ENCODE measurements at regions not wholly inside any gene's neighbourhood (a gene's known extent, or its start where the extent isn't known, plus 50 kb on each side); places are given as distances from the start of the nearest gene placed in this dataset.

DNA sequence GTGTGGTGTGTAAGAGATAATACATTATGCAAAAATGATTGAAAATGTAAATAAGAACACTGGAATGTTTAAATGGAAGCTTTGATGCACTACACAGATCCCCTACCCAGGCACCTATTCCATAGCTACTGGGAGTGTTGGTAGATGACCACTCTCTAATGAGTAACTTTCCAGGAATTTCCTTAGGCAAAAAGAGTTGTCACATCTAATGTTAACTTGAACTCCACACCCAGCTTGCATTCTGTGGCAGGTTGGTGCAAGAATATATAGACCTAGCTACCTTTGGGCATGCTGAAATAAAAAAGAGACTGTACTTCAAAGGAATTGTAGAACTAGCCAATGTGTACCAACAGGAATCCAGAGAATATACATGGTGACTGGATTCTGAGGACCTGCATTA is 1254.2 kb upstream of the EYS start:
- TF ChIP-seq IKZF3 (tag by site-specific recombination; IDR thresholded peaks at IDR 0.05) (no peak), WT1 (tag by site-specific recombination; IDR thresholded peaks at IDR 0.05) (no peak), HOXA7 (CRISPR knock-in tag; IDR thresholded peaks at IDR 0.05; ENCODE audit: borderline replicate concordance) (no peak), ZNF274 (IDR thresholded peaks at IDR 0.05; ENCODE audit: low read length) (no peak), ZNF274 (tag by site-specific recombination; IDR thresholded peaks at IDR 0.05; ENCODE audit: borderline replicate concordance) (no peak), ZNF391 (tag by site-specific recombination; IDR thresholded peaks at IDR 0.05; ENCODE audit: borderline replicate concordance, low read depth) (no peak), YY1 (tag by site-specific recombination; IDR thresholded peaks at IDR 0.05) (no peak), ZNF664 (tag by site-specific recombination; IDR thresholded peaks at IDR 0.05) (no peak), MYNN (tag by site-specific recombination; IDR thresholded peaks at IDR 0.05; ENCODE audit: borderline replicate concordance) (no peak)
- TF ChIP-seq, protein P1, sequence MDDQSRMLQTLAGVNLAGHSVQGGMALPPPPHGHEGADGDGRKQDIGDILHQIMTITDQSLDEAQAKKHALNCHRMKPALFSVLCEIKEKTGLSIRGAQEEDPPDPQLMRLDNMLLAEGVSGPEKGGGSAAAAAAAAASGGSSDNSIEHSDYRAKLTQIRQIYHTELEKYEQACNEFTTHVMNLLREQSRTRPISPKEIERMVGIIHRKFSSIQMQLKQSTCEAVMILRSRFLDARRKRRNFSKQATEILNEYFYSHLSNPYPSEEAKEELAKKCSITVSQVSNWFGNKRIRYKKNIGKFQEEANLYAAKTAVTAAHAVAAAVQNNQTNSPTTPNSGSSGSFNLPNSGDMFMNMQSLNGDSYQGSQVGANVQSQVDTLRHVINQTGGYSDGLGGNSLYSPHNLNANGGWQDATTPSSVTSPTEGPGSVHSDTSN (CRISPR knock-in tag; IDR thresholded peaks at IDR 0.05): no peak
- TF ChIP-seq, protein P2, sequence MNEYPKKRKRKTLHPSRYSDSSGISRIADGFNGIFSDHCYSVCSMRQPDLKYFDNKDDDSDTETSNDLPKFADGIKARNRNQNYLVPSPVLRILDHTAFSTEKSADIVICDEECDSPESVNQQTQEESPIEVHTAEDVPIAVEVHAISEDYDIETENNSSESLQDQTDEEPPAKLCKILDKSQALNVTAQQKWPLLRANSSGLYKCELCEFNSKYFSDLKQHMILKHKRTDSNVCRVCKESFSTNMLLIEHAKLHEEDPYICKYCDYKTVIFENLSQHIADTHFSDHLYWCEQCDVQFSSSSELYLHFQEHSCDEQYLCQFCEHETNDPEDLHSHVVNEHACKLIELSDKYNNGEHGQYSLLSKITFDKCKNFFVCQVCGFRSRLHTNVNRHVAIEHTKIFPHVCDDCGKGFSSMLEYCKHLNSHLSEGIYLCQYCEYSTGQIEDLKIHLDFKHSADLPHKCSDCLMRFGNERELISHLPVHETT (tag by site-specific recombination; IDR thresholded peaks at IDR 0.05): no peak
- TF ChIP-seq, protein P3, sequence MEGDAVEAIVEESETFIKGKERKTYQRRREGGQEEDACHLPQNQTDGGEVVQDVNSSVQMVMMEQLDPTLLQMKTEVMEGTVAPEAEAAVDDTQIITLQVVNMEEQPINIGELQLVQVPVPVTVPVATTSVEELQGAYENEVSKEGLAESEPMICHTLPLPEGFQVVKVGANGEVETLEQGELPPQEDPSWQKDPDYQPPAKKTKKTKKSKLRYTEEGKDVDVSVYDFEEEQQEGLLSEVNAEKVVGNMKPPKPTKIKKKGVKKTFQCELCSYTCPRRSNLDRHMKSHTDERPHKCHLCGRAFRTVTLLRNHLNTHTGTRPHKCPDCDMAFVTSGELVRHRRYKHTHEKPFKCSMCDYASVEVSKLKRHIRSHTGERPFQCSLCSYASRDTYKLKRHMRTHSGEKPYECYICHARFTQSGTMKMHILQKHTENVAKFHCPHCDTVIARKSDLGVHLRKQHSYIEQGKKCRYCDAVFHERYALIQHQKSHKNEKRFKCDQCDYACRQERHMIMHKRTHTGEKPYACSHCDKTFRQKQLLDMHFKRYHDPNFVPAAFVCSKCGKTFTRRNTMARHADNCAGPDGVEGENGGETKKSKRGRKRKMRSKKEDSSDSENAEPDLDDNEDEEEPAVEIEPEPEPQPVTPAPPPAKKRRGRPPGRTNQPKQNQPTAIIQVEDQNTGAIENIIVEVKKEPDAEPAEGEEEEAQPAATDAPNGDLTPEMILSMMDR (tag by site-specific recombination; IDR thresholded peaks at IDR 0.05): no peak
- TF ChIP-seq, protein P4, sequence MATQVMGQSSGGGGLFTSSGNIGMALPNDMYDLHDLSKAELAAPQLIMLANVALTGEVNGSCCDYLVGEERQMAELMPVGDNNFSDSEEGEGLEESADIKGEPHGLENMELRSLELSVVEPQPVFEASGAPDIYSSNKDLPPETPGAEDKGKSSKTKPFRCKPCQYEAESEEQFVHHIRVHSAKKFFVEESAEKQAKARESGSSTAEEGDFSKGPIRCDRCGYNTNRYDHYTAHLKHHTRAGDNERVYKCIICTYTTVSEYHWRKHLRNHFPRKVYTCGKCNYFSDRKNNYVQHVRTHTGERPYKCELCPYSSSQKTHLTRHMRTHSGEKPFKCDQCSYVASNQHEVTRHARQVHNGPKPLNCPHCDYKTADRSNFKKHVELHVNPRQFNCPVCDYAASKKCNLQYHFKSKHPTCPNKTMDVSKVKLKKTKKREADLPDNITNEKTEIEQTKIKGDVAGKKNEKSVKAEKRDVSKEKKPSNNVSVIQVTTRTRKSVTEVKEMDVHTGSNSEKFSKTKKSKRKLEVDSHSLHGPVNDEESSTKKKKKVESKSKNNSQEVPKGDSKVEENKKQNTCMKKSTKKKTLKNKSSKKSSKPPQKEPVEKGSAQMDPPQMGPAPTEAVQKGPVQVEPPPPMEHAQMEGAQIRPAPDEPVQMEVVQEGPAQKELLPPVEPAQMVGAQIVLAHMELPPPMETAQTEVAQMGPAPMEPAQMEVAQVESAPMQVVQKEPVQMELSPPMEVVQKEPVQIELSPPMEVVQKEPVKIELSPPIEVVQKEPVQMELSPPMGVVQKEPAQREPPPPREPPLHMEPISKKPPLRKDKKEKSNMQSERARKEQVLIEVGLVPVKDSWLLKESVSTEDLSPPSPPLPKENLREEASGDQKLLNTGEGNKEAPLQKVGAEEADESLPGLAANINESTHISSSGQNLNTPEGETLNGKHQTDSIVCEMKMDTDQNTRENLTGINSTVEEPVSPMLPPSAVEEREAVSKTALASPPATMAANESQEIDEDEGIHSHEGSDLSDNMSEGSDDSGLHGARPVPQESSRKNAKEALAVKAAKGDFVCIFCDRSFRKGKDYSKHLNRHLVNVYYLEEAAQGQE (tag by site-specific recombination; IDR thresholded peaks at IDR 0.05): no peak

All from HEK293 (cell line).